ENCODE measurements at regions not wholly inside any gene's neighbourhood (a gene's known extent, or its start where the extent isn't known, plus 50 kb on each side); places are given as distances from the start of the nearest gene placed in this dataset.

DNA sequence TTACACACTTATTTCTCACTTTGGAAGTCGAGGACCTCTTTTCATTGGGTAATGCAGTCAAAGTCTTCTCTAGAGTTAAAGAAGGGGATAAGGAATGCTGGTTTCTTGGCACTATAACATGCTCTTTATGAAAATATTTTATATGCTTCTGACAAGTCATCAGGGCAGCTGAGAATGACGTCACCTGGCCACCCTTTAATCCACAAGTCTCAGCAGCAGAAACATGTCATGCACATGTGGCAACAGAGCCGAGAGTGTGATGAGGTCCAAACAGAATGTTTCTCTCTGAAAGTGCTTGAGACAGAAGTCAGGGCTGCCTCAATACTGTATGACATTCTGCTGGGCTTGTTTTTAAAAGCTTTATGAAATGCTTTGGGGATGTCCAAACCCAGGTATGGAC is 63.5 kb upstream of the C10orf90 start:
- Histone ChIP-seq H2BK120ac (replicated peaks; ENCODE audit: low read depth, low read length) (no peak overlapping the region), H2BK20ac (ENCODE audit: low read length) (no peak overlapping the region), H2BK15ac (ENCODE audit: low read length) (no peak overlapping the region), H3K4ac (replicated peaks; ENCODE audit: insufficient read length, low read depth, low read length) (no peak overlapping the region), H3K79me2 (ENCODE audit: control insufficient read depth in 1 of 2, insufficient read depth in 2 of 2, low read length in 2 of 2) (no peaks in the 10 kb centered on the region), H4K91ac (replicated peaks; ENCODE audit: insufficient read length, low read length) (no peak overlapping the region), H3K14ac (ENCODE audit: insufficient read length) (no peak overlapping the region), H2AFZ (ENCODE audit: low read length) (no peak overlapping the region), H2AK5ac (ENCODE audit: low read depth, low read length) (no peak overlapping the region), H3K9ac (replicated peaks in 1 of 4; ENCODE audit: extremely low read depth in 1 of 4, low read depth in 3 of 4, low read length in 3 of 4) (no peak overlapping the region), H3K18ac (ENCODE audit: extremely low read depth, low read length) (no peak overlapping the region), H3K56ac (replicated peaks; ENCODE audit: insufficient read length, low read depth, low read length) (no peak overlapping the region), H4K8ac (ENCODE audit: extremely low read depth, insufficient read depth, low read length) (no peak overlapping the region), H3K4me2 (ENCODE audit: insufficient read depth in 1 of 2, low read depth in 2 of 2, low read length in 2 of 2) (no peak overlapping the region), H3K4me3 (ENCODE audit: extremely low read depth in 1 of 4, insufficient read depth in 2 of 4, low read depth in 3 of 4, low read length in 4 of 4) (no peak overlapping the region), H3K27me3 (replicated peaks in 1 of 4; ENCODE audit: control insufficient read depth in 3 of 4, extremely low read depth in 1 of 4, insufficient read depth in 3 of 4, low read length in 3 of 4) (no peaks in the 10 kb centered on the region), H3K4me1 (replicated peaks in 1 of 4; ENCODE audit: control insufficient read depth in 3 of 4, insufficient read depth in 4 of 4, low read length in 3 of 4) (peaks cover 0 to 5% (median 4%) of the 10 kb centered on the region in 4 experiments; a peak in 4 of 7 replicates), H4K5ac (ENCODE audit: insufficient read length, low read depth, low read length) (no peak overlapping the region), H4K20me1 (replicated peaks in 1 of 2; ENCODE audit: control insufficient read depth in 1 of 2, insufficient read depth in 2 of 2, low read length in 2 of 2) (no peaks in the 10 kb centered on the region), H3K9me3 (ENCODE audit: insufficient read depth in 2 of 2, low read depth in 1 of 2, low read length in 1 of 2) (no peaks in the 10 kb centered on the region), H3K36me3 (ENCODE audit: control insufficient read depth in 2 of 4, insufficient read depth in 4 of 4, low read length in 3 of 4) (no peaks in the 10 kb centered on the region), H2BK12ac (ENCODE audit: low read depth, low read length) (no peak overlapping the region), H2BK5ac (ENCODE audit: low read depth, low read length) (no peak overlapping the region), H3K23me2 (ENCODE audit: low read depth, low read length) (no peaks in the 10 kb centered on the region), H3K23ac (ENCODE audit: insufficient read length) (no peak overlapping the region), H3K79me1 (ENCODE audit: low read depth, low read length) (no peaks in the 10 kb centered on the region), H3K27ac (ENCODE audit: low read depth, low read length) (no peak overlapping the region)
- CTCF ChIA-PET (ENCODE audit: partially characterized antibody), result interaction anchor here (1.2 to 1.4 kb wide), 3 partner anchors 10 to 799 kb away, joined by 3 read pairs; no protein-coding TSS in a partner anchor
- no peak for FAIRE-seq
- DNase-seq (ENCODE audit: low read depth in 1 of 2, low spot score in 2 of 2), result no peak
- WGBS, 2 experiments (ENCODE audit: extremely low coverage in 1 of 2, insufficient coverage in 1 of 2, insufficient read length in 1 of 2, insufficient replicate concordance in 2 of 2, low coverage in 1 of 2, low lambda C conversion rate in 2 of 2, missing lambda C conversion rate in 1 of 2), result 89% methylated on average over 3 of the region's 3 CpGs; no CpG with 5 or more reads in 1 of the 2 experiments
- POLR2A ChIA-PET (ENCODE audit: partially characterized antibody), result no interaction called here
- no peak for TF ChIP-seq SP4 (IDR thresholded peaks at IDR 0.05; ENCODE audit: low read length)
- no peak for TF ChIP-seq KDM5A (IDR thresholded peaks at IDR 0.05; ENCODE audit: low read length)
- TF ChIP-seq SIX5 (IDR thresholded peaks at IDR 0.05; ENCODE audit: low read depth, low read length), result no peak
- no peak for TF ChIP-seq SAP30 (IDR thresholded peaks at IDR 0.05; ENCODE audit: insufficient read depth, insufficient replicate concordance, low read length)
- TF ChIP-seq KDM4A (IDR thresholded peaks at IDR 0.05; ENCODE audit: low read depth, low read length, severe bottlenecking), result no peak
- TF ChIP-seq POLR2AphosphoS5 (IDR thresholded peaks at IDR 0.05; ENCODE audit: low read depth, low read length), result no peak
- TF ChIP-seq KDM1A (IDR thresholded peaks at IDR 0.05; ENCODE audit: borderline replicate concordance, low read length), result no peak
- TF ChIP-seq EZH2 (IDR thresholded peaks at IDR 0.05; ENCODE audit: low read depth, low read length, severe bottlenecking), result no peak
- TF ChIP-seq BRCA1 (IDR thresholded peaks at IDR 0.05; ENCODE audit: low read depth, low read length), result no peak

All from H1 (cell line).